Endothelial cell of umbilical vein (primary cell): ENCODE measurements at regions not wholly inside any gene's neighbourhood (a gene's known extent, or its start where the extent isn't known, plus 50 kb on each side); places are given as distances from the start of the nearest gene placed in this dataset.

Experiments used
- BruUV-seq: library from RNA; stranded (reverse); fragments of 400-500 nt; replicated peaks from 2 replicates; lab custom pipeline; 2021; lab: Mats Ljungman, UMichigan
- CTCF ChIA-PET: fragments of 300-600, 350-600 bp; sonication (Branson Sonifier 250); formaldehyde crosslinking; loops from one replicate; lab custom pipeline; 2021; ENCODE audit warnings: antibody characterized with exemption, inconsistent platforms; lab: Charles Lee
- POLR2A ChIA-PET: fragments of 300-600, 350-600 bp; sonication (Branson Sonifier 250); formaldehyde crosslinking; loops from one replicate; lab custom pipeline; 2021; ENCODE audit warnings: antibody characterized with exemption, inconsistent platforms; lab: Charles Lee
- DNase-seq: peaks from one replicate; pipeline ENCODE4 v3.0.0-alpha.2; 2011; ENCODE audit warnings: low read depth, low spot score
- FAIRE-seq: peaks from 2 replicates; lab custom pipeline; 2011; peaks lifted over from hg19 to GRCh38; lab: Jason Lieb, UNC
- H2AFZ ChIP-seq: 2 replicates; pipeline ENCODE4 v1.6.0; 2012; ENCODE audit warnings: low read depth, low read length, control low read depth, inconsistent platforms
- H3K27ac ChIP-seq: 2 replicates; pipeline ENCODE4 v1.5.1; 2011; ENCODE audit warnings: low read depth, mild to moderate bottlenecking, control low read depth, low read length, moderate library complexity; ENCODE audit not compliant: insufficient read depth
- H3K27me3 ChIP-seq, 2 experiments: 2 replicates each; pipeline versions ENCODE4 v1.6.0 to v1.6.1; 2011; ENCODE audit warnings: low read length in 2 of 2, mixed read lengths in 1 of 2; ENCODE audit not compliant: control insufficient read depth in 2 of 2, insufficient read depth in 2 of 2
- H3K36me3 ChIP-seq, 2 experiments: 2 replicates in 1 of 2; 3 replicates in 1 of 2; pipeline ENCODE4 v1.5.1; 2011; ENCODE audit warnings: low read length in 2 of 2, mild to moderate bottlenecking in 1 of 2, moderate library complexity in 1 of 2; ENCODE audit not compliant: control insufficient read depth in 2 of 2, insufficient read depth in 2 of 2; ENCODE audit errors: extremely low read depth in 1 of 2
- H3K4me1 ChIP-seq: 3 replicates; pipeline ENCODE4 v1.5.1; 2011; ENCODE audit warnings: mild to moderate bottlenecking, low read length; ENCODE audit not compliant: control insufficient read depth, insufficient read depth; ENCODE audit errors: extremely low read depth
- H3K4me2 ChIP-seq: 2 replicates; pipeline ENCODE4 v1.6.1; 2011; ENCODE audit warnings: low read length, control low read depth, mixed read lengths; ENCODE audit not compliant: insufficient read depth
- H3K4me3 ChIP-seq, 3 experiments: fragments of 200-600 bp in 1 of 3; sonication (generic), shearing (Covaris generic) in 1 of 3; replicated peaks in 1 of 3; 2 replicates each; pipeline ENCODE4 v1.5.1; 2011 to 2016; ENCODE audit warnings: control low read depth in 3 of 3, low read length in 3 of 3, mild to moderate bottlenecking in 2 of 3, inconsistent platforms in 1 of 3, low read depth in 1 of 3, moderate library complexity in 1 of 3; ENCODE audit not compliant: insufficient read depth in 1 of 3
- H3K79me2 ChIP-seq: 2 replicates; pipeline ENCODE4 v1.6.0; 2012; ENCODE audit warnings: low read length, inconsistent platforms; ENCODE audit not compliant: control insufficient read depth, insufficient read depth
- H3K9ac ChIP-seq: replicated peaks from 2 replicates; pipeline ENCODE3; 2011; ENCODE audit warnings: low read length, control low read depth; ENCODE audit not compliant: insufficient read depth; ENCODE audit errors: extremely low read depth
- H3K9me1 ChIP-seq: replicated peaks from 3 replicates; pipeline ENCODE4 v1.6.0; 2011; ENCODE audit warnings: mild to moderate bottlenecking, low read length; ENCODE audit not compliant: control insufficient read depth, insufficient read depth; ENCODE audit errors: extremely low read depth
- H3K9me3 ChIP-seq: replicated peaks from 2 replicates; pipeline ENCODE4 v1.5.1; 2012; ENCODE audit warnings: low read length, inconsistent platforms; ENCODE audit not compliant: control insufficient read depth, insufficient read depth
- H4K20me1 ChIP-seq: replicated peaks from 2 replicates; pipeline ENCODE3; 2011; ENCODE audit warnings: mild to moderate bottlenecking, low read length; ENCODE audit not compliant: control insufficient read depth, insufficient read depth; ENCODE audit errors: extremely low read depth
- CTCF ChIP-seq, 2 donors: IDR thresholded peaks; 1 replicate in 1 of 2; 2 replicates in 1 of 2; pipeline ENCODE4 v1.5.1; 2011; ENCODE audit warnings: low read length in 2 of 2, mild to moderate bottlenecking in 2 of 2, moderate library complexity in 2 of 2, control low read depth in 1 of 2, inconsistent platforms in 1 of 2, low read depth in 1 of 2; ENCODE audit not compliant: insufficient read depth in 1 of 2; ENCODE audit errors: extremely low read depth in 1 of 2
- EZH2 ChIP-seq: IDR thresholded peaks from 2 replicates; pipeline ENCODE4 v1.6.1; 2012; ENCODE audit warnings: borderline replicate concordance, low read depth, mild to moderate bottlenecking, moderate library complexity, low read length, inconsistent platforms; ENCODE audit not compliant: severe bottlenecking
- GATA2 ChIP-seq: IDR thresholded peaks from 2 replicates; pipeline ENCODE4 v1.7.0; 2011; ENCODE audit warnings: low read depth, mild to moderate bottlenecking, moderate library complexity, mixed read lengths, low read length; ENCODE audit not compliant: insufficient read length, insufficient read depth
- JUN ChIP-seq: IDR thresholded peaks from 2 replicates; pipeline ENCODE4 v1.6.1; 2011; ENCODE audit warnings: borderline replicate concordance, low read depth; ENCODE audit not compliant: insufficient read length, insufficient read depth
- MAX ChIP-seq: IDR thresholded peaks from 2 replicates; pipeline ENCODE4 v1.6.1; 2011; ENCODE audit not compliant: insufficient read depth, insufficient read length
- MYC ChIP-seq: IDR thresholded peaks from one replicate; pipeline ENCODE4 v1.6.1; 2011; ENCODE audit warnings: mild to moderate bottlenecking, low read depth, low read length
- POLR2A ChIP-seq: IDR thresholded peaks from 2 replicates; pipeline ENCODE4 v1.6.1; 2012; ENCODE audit warnings: low read depth, mild to moderate bottlenecking, control low read depth, low read length
- POLR2AphosphoS5 ChIP-seq: IDR thresholded peaks from 2 replicates; pipeline ENCODE4 v1.6.1; 2012; ENCODE audit warnings: low read depth, mild to moderate bottlenecking, control low read depth, low read length, moderate library complexity; ENCODE audit not compliant: insufficient read depth
- dilution Hi-C: fragments of 300-500 bp; cut with MboI; formaldehyde crosslinking; loops from one replicate; pipeline ENCODE4 v1.15.0; 2019; ENCODE audit warnings: low sequenced_read_pairs; ENCODE audit not compliant: extremely low pct_ligation_motif_present
- intact Hi-C: fragments of 100-400 bp; cut with micrococcal nuclease; formaldehyde crosslinking; loops from one replicate; pipeline ENCODE4 v1.10.0; 2022

GRCh38 chr4:29151584-29151983 is 1568.6 kb upstream of the PCDH7 start:
- H3K27me3 ChIP-seq: no peaks in the 10 kb centered on the region
- intact Hi-C loops: no loop called here
- no peak overlapping the region for H3K4me2 ChIP-seq
- no peaks in the 10 kb centered on the region for H3K36me3 ChIP-seq
- H3K9ac ChIP-seq: no peak overlapping the region
- H2AFZ ChIP-seq: peak overlapping the region; percentile 2
- no peaks in the 10 kb centered on the region for H3K9me1 ChIP-seq
- H3K27ac ChIP-seq: no peak overlapping the region
- ChIA-PET CTCF (no interaction called here), POLR2A (no interaction called here)
- H3K4me1 ChIP-seq: peaks cover 16% of the 10 kb centered on the region
- TF ChIP-seq MYC: no peak
- no peak for TF ChIP-seq MAX
- no peak for TF ChIP-seq JUN
- TF ChIP-seq CTCF (IDR thresholded peaks at IDR 0.05; ENCODE audit: extremely low read depth in 1 of 2, insufficient read depth in 1 of 2, low read depth in 1 of 2, low read length in 2 of 2): no peak
- TF ChIP-seq POLR2AphosphoS5: no peak
- TF ChIP-seq EZH2: no peak
- TF ChIP-seq POLR2A: no peak
- TF ChIP-seq GATA2: no peak
- no TSS peak for BruUV-seq
- no peaks in the 10 kb centered on the region for H4K20me1 ChIP-seq
- dilution Hi-C loops: no loop called here
- H3K79me2 ChIP-seq: no peaks in the 10 kb centered on the region
- DNase-seq: no peak
- no peaks in the 10 kb centered on the region for H3K9me3 ChIP-seq
- FAIRE-seq: no peak
- H3K4me3 ChIP-seq: no peak overlapping the region
